SU-DHL-6 (cell line): ENCODE measurements at regions not wholly inside any gene's neighbourhood (a gene's known extent, or its start where the extent isn't known, plus 50 kb on each side); places are given as distances from the start of the nearest gene placed in this dataset.

Experiments used
- H2AFZ ChIP-seq: fragments of 200-600 bp; sonication (generic); 2 replicates; pipeline ENCODE4 v1.6.1; 2014; ENCODE audit warnings: low read depth, mild to moderate bottlenecking, moderate library complexity, mixed read lengths, antibody characterized with exemption, low read length; ENCODE audit not compliant: severe bottlenecking
- H3F3A ChIP-seq: fragments of 200-600 bp; shearing (Covaris generic); 2 replicates; pipeline ENCODE4 v1.6.0; 2016; ENCODE audit warnings: antibody characterized with exemption, mild to moderate bottlenecking; ENCODE audit not compliant: insufficient read depth
- H3K27ac ChIP-seq: fragments of 200-600 bp; sonication (generic); 2 replicates; pipeline ENCODE4 v1.5.1; 2016; ENCODE audit warnings: low read depth, mild to moderate bottlenecking, low read length, moderate library complexity, mixed read lengths
- H3K27me3 ChIP-seq: fragments of 200-600 bp; sonication (generic), shearing (Covaris generic); 2 replicates; pipeline ENCODE4 v1.6.0; 2014; ENCODE audit warnings: mild to moderate bottlenecking, low read length
- H3K36me3 ChIP-seq: fragments of 200-600 bp; sonication (generic); 2 replicates; pipeline ENCODE4 v1.6.1; 2014; ENCODE audit warnings: mild to moderate bottlenecking, low read length, mixed read lengths
- H3K4me2 ChIP-seq: fragments of 300-600, 200-600 bp; shearing (Covaris generic), sonication (generic); 2 replicates; pipeline ENCODE4 v1.6.0; 2014; ENCODE audit warnings: low read length, low read depth, mild to moderate bottlenecking; ENCODE audit not compliant: poor library complexity, severe bottlenecking
- H3K4me3 ChIP-seq: fragments of 200-600 bp; sonication (generic); 2 replicates; pipeline ENCODE4 v1.5.1; 2014; ENCODE audit warnings: antibody characterized with exemption, low read length, mild to moderate bottlenecking, mixed read lengths; ENCODE audit not compliant: insufficient read depth, poor library complexity, severe bottlenecking
- H3K79me2 ChIP-seq: fragments of 200-600 bp; sonication (generic); 2 replicates; pipeline ENCODE4 v1.6.1; 2014; ENCODE audit warnings: mild to moderate bottlenecking, low read length, moderate library complexity; ENCODE audit not compliant: insufficient read depth
- H3K9ac ChIP-seq: fragments of 200-600 bp; sonication (generic); 2 replicates; pipeline ENCODE4 v1.7.0; 2014; ENCODE audit warnings: mild to moderate bottlenecking, low read length
- H3K9me2 ChIP-seq: fragments of 200-600 bp; sonication (generic); replicated peaks from 2 replicates; pipeline ENCODE4 v1.6.1; 2014; ENCODE audit warnings: low read length; ENCODE audit not compliant: insufficient read depth
- H3K9me3 ChIP-seq: fragments of 200-600 bp; sonication (generic); 2 replicates; pipeline ENCODE4 v1.6.1; 2014; ENCODE audit warnings: low read length, mixed read lengths; ENCODE audit not compliant: insufficient read depth
- H4K20me1 ChIP-seq: fragments of 200-600 bp; sonication (generic); 2 replicates; pipeline ENCODE4 v1.6.1; 2014; ENCODE audit warnings: low read depth, mild to moderate bottlenecking, antibody characterized with exemption, low read length, moderate library complexity, mixed read lengths
- CTCF ChIP-seq: fragments of 200-600 bp; sonication (generic); IDR thresholded peaks from one replicate; pipeline ENCODE4 v1.5.1; 2017; ENCODE audit warnings: antibody characterized with exemption, mild to moderate bottlenecking, low read length, moderate library complexity; ENCODE audit not compliant: insufficient read depth, poor library complexity, severe bottlenecking
- EZH2phosphoT487 ChIP-seq: fragments of 200-600 bp; sonication (generic), shearing (Covaris generic); conservative IDR thresholded peaks from 2 replicates; pipeline ENCODE4 v1.6.1; 2018; ENCODE audit warnings: mild to moderate bottlenecking, antibody characterized with exemption, low read length, moderate library complexity, mixed read lengths

GRCh38 chr1:55428231-55428630 lies 213.1 kb upstream of the USP24 start:
- Histone ChIP-seq H3K9me3 (no peaks in the 10 kb centered on the region), H3F3A (no peaks in the 10 kb centered on the region), H4K20me1 (no peaks in the 10 kb centered on the region), H3K79me2 (no peaks in the 10 kb centered on the region), H2AFZ (no peak overlapping the region), H3K27me3 (no peaks in the 10 kb centered on the region), H3K36me3 (no peaks in the 10 kb centered on the region), H3K9me2 (no peaks in the 10 kb centered on the region; the same call in 1 of the 2 replicates), H3K9ac (no peak overlapping the region), H3K4me2 (no peak overlapping the region), H3K4me3 (no peak overlapping the region), H3K27ac (no peak overlapping the region)
- TF ChIP-seq CTCF (no peak), EZH2phosphoT487 (no peak)

- Histone ChIP-seq H3K27ac (no peak overlapping the region), H3K79me2 (no peaks in the 10 kb centered on the region), H3K4me3 (no peak overlapping the region), H3K9me3 (no peaks in the 10 kb centered on the region), H3K4me2 (no peak overlapping the region), H2AFZ (no peak overlapping the region), H3K9me2 (no peaks in the 10 kb centered on the region; the same call in 1 of the 2 replicates), H4K20me1 (no peaks in the 10 kb centered on the region), H3K27me3 (no peaks in the 10 kb centered on the region), H3K36me3 (no peaks in the 10 kb centered on the region), H3F3A (no peaks in the 10 kb centered on the region), H3K9ac (no peak overlapping the region)
- TF ChIP-seq CTCF = no peak
- no peak for TF ChIP-seq EZH2phosphoT487
Measured at GRCh38 chr1:55427606-55428005, 212.4 kb upstream of the USP24 start.

- no peak overlapping the region for H3K4me2 ChIP-seq
- TF ChIP-seq EZH2phosphoT487 (no peak), CTCF (no peak)
- no peak overlapping the region for H2AFZ ChIP-seq
- H3K4me3 ChIP-seq = no peak overlapping the region
- no peak overlapping the region for H3K9ac ChIP-seq
- no peaks in the 10 kb centered on the region for H3K27me3 ChIP-seq
- H3F3A ChIP-seq = no peaks in the 10 kb centered on the region
- no peaks in the 10 kb centered on the region for H3K79me2 ChIP-seq
- H3K9me2 ChIP-seq = no peaks in the 10 kb centered on the region; the same call in 1 of the 2 replicates
- H3K27ac ChIP-seq = no peak overlapping the region
- H3K36me3 ChIP-seq = no peaks in the 10 kb centered on the region
- no peaks in the 10 kb centered on the region for H4K20me1 ChIP-seq
- H3K9me3 ChIP-seq = no peaks in the 10 kb centered on the region
Measured at GRCh38 chr1:55426619-55427018, 211.5 kb upstream of the USP24 start.
